ENCODE measurements at regions not wholly inside any gene's neighbourhood (a gene's known extent, or its start where the extent isn't known, plus 50 kb on each side); places are given as distances from the start of the nearest gene placed in this dataset.
"Not testable (repeated sequence)": the region's sequence is repeated elsewhere in the genome, so short reads cannot be mapped to it uniquely, and the experiment has no call there.

DNA sequence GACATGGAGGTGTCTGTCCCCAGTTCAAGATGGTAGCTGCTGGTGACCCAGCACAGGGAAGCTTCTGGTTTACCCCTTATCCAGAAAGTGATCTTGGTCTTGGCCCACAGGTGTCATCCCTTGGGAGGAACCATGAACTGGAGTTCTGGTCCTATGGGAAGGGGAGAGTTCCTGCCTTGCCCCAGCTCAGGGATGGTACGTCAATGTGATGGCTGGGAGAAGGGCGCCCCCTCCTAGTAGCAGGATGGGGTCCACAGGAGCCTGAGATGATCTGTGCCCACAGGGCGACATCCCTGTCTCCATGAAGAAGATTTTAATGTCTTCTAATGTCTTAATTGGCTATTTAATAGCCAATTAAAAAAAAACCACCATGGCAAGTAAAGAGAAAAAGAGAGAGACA, 249.8 kb downstream of the SIPA1L2 start:
- no peak for DNase-seq

- peak; percentile 40 for DNase-seq
Measured at GRCh38 chr1:232379063-232379434, 250.9 kb downstream of the SIPA1L2 start.

DNA sequence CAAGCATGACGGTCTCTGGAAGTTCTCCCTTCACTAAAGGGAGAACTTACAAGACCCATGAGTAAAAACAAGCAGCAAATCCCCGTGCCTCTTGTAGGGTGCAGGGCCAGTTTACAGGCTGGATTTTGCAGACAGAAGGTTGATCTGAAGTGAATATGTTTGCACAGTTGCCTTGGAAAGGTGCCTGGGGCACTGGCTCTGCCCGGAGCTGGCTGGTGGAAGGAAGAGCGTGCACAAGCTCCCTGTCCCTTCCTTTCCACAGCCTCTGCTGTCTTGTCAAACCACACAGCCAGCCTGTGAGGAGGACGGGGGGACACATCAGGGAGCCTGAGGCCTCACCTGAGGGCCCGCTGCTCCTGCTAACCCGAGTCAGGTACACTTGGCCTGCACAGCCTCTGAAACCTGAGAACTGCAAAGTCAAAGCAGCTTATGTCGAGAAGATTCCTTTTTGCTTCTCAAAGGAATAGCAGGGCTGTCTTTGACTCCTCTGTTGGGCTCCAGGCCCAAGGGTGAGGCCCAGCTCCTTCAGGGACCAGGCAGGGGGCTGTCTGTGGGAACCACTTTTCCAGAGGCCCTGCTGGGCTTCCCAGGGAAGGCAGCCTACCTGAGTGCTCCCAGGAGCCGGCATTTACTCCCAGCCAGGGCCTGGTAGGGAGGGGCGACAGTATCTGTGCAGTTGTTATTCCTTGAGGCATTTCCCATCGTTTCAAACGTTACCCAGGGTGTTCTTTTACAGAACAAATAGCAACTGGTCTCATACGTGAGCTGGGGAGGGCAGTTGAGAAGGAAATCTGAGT, 251.5 kb downstream of the SIPA1L2 start:
- DNase-seq, result peak; percentile 54

GRCh38 chr1:232377494-232377770, 252.5 kb downstream of the SIPA1L2 start:
- no peak for DNase-seq

DNA sequence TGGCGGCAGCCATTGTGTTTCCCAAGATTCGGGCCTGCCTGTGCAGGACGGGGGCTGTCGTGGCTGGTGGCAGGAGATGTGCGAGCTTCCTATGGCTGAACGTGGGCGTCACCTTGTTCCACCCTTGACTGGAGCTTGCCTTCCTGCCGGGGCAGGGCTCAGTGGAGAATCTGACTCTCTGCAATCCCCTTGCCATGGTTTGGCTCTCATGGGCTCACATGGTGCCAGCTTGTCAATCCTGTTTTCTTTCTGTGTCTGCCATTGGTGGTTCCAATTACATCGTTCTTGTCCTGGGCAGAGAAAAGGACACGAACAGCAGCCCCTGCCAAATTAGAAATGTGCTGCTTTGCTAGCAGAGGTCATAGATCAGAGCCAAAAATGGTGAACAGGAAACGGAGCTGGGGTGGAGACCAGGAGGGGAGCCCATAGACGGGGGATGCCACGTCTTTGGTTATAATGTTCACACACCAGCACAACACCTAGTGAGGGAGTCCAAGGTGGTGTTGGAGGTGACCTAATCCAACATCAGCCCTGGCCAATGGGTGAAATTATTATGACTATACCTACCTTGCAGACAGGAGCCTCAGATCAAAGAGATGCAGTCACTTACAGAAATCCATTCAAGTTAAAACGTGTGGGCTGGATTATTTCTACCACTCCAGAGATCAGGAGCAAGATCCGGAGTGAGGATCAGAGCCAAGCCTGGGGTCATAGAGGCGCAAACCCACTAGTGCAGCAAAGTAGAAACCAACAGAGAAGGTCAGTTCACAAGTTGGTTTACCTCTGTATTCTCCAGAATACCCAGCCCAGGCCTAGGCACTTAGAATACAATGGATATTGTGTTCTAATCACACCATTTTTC, 253.1 kb downstream of the SIPA1L2 start:
- DNase-seq, result no peak

GRCh38 chr1:232372841-232373440, 257.0 kb downstream of the SIPA1L2 start:
- no peak for DNase-seq

- DNase-seq, result no peak
Measured at GRCh38 chr1:232372431-232372830, 257.5 kb downstream of the SIPA1L2 start.

- DNase-seq, result no peak
Measured at GRCh38 chr1:232369451-232370296, 260.3 kb downstream of the SIPA1L2 start.

GRCh38 chr1:232368821-232369321, 261.1 kb downstream of the SIPA1L2 start:
- no peak for DNase-seq

DNA sequence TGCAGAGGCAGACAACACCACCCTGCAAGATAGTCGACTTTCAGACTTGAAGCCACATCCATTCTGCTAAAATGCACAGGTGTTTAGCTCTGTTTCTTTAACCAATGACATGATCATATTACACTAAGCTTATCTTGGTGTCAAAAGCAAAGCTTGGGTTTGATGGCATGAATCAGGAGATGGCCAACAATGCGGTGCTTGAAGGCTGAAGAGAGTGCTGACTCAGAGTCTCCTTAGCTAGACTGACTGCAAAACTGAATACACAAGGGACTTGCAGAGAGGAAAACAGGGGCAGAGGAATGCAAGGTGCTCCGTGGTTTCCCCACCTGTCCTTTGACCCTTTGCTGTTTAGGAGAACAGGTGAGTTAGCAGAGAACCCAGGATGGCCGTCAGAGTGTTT, 262.6 kb downstream of the SIPA1L2 start:
- DNase-seq, result no peak

DNA sequence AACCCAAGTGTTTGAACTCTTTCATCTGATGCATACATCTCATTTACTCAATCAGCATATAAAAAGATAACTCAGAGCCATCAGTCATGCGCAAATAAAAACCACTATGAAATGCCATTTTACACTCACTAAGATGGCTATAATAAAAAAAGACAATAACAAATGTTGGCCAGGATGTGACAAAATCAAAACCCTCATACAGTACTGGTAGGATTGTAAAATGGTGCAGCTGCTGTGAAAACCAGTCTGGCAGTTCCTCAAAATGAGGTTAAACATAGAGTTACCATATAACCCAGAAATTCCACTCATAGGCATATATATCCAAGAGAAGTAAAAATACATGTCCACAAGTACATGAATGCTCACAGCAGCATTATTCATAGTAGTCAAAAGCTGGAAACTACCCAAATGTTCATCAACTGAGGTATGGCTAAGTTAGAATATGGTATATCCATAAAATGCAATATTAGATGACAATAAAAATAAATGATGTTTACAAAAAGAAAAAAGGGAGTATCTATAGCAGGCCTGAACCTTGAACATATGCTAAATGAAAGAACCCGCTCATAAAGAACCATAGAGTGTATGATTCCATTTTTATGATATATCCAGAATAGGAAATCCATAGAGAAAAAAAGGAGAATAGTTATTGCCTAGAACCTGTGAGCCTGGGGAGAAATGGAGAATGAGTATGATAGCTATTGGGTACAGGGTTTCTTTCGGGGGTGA, 265.1 kb downstream of the SIPA1L2 start:
- DNase-seq, result no peak

DNA sequence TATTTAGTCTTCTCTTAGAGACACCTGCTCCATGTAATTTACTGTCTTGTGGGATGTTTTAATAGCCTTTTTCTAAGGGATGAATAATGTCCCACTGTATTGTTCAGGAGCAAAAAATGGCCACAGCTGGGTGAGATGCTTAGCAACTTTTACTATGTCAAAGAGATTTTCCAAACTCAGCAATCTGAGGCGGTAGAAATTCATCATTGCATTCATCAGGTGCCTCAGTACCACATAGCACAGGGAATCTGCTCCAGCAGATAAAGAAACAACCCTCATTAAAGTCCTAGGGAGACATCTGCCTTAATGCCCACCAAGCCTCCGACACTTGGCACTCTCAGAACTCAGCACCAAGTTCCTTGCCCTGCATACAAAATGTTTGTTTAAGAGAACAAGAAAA, 266.9 kb downstream of the SIPA1L2 start:
- no peak for DNase-seq

GRCh38 chr1:232357416-232357815, 272.5 kb downstream of the SIPA1L2 start:
- DNase-seq, result no peak

GRCh38 chr1:232355162-232356006, 274.5 kb downstream of the SIPA1L2 start:
- no peak for DNase-seq

DNA sequence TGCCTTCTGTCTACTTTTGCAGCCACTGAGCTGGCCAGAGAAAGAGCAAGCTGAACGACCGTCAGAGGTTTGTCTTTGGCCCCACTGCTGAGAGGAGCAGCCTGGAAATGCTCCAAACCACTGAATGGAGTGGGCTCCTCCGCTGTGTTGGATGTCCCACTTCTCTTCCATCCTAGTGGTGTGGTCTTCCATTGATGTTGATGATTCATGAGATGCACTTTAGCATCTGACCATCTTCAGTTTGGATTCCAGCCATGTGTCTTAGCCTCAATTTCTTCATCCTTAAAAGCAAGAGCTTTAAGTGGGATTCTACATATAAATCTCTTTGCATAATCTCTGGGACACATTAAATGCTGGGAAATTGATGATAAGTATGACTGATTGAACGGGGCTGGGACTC, 276.9 kb downstream of the SIPA1L2 start:
- no peak for DNase-seq

GRCh38 chr1:232352366-232352765, 277.6 kb downstream of the SIPA1L2 start:
- no peak for DNase-seq

GRCh38 chr1:232351335-232351734, 278.6 kb downstream of the SIPA1L2 start:
- no peak for DNase-seq

GRCh38 chr1:232346844-232347243, 283.1 kb downstream of the SIPA1L2 start:
- no peak for DNase-seq

DNA sequence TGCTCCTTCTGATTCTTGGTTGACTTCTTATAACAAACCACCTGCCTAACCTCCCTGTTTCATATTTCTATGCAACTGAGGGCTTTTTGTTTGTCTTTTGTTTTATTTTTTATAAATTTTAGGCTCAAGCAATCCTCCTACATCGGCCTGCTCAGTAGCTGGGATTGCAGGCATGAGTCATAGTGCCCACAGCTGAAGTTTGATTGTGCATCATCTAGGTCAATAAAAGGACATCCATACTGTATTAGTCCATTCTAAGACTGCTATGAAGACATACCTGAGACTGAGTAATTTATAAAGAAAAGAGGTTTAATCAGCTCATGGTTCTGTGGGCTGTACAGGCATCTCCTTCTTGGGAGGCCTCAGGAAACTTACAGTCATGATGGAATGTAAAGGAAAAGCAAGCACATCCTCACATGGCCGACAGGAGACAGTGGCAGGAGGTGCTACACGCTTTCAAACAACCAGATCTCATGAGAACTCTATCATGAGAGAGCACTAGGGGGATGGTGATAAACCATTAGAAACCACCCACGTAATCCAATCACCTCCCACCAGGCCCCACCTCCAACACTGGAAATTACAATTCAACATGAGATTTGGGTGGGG, 285.0 kb downstream of the SIPA1L2 start:
- no peak for DNase-seq

DNA sequence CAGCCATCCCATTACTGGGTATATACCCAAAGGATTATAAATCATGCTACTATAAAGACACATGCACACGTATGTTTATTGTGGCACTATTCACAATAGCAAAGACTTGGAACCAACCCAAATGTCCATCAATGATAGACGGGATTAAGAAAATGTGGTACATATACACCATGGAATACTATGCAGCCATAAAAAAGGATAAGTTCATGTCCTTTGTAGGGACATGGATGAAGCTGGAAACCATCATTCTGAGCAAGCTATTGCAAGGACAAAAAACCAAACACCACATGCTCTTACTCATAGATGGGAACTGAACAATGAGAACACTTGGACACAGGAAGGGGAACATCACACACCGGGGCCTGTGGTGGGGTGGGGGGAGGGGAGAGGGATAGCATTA, 285.7 kb downstream of the SIPA1L2 start:
- not testable (repeated sequence) for DNase-seq

All from right kidney (tissue), 1 donor.